NCI-H446 treated with DMSO at 0.1 percent for 48 hours (cell line): ENCODE measurements at regions not wholly inside any gene's neighbourhood (a gene's known extent, or its start where the extent isn't known, plus 50 kb on each side); places are given as distances from the start of the nearest gene placed in this dataset.
"Not testable (repeated sequence)": the region's sequence is repeated elsewhere in the genome, so short reads cannot be mapped to it uniquely, and the experiment has no call there.

Experiments used
- DNase-seq: peaks from one replicate; lab custom pipeline; 2025; lab: John Stamatoyannopoulos, UW

DNA sequence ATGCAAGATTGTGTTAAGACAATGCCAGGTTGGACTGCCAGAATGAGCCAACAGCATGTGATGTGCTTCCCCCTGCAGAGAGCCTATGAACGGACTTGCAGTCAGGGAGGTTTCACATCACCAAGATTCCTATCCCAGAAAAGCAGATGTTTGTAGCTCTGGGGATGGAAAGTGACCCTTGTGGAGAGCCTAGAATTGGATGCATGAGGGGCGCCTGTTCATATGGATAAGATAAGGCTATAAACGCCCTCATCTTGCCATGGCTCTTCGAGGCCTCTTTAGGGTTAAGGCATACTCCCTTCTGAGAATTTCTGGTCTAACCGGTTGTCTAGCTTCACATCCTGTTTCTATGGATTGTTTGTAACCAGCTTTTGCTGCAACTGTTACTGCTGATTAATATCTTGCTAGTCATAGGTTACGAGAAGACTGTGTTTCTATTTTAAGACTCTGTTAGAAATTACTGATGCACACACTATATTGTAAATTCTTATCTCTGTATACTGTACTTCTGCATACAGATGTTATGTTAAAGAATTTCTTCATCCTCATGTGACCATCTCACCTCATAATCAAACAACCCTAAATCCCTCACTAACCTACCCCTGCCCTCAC, 295.8 kb downstream of the PTGER3 start:
- not testable (repeated sequence) for DNase-seq

GRCh38 chr1:70754701-70755100, 292.9 kb downstream of the PTGER3 start:
- no peak for DNase-seq

DNA sequence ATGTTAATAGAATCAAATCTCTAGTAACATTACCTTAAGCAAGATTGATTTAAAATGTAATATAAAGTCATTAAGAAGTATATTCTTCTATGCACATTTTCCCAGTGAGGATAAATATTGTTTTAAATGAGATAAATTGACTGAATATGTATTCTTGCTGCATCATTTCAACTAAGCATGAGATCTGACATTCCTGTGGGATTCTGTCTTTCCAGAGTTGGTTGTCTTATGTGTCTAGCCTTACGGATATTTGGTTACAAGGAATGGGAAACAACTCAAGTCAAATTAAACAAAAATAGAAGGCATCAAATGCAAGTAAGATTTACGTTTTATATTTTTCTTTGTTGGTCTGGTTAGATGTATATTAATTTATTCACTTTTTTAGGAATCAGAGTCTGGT, 287.5 kb downstream of the PTGER3 start:
- DNase-seq, result no peak

DNA sequence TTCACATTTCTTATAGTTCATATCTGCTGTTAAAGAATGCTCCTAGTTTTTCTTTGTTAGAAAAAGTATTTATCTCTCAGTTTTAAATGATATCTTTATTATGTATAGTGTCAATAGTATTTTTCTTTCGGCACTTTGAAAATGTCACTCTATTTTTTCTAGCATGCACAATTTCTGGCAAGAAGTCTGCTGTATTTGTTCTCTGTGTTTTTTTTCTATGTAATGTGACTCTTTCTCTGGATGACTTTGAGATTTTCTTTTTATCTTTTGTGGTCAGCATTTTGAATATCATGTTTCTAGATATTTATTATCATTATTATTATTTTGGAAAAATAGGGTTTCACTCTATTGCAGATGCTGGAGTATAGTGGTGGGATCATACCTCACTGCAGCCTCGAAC, 285.2 kb downstream of the PTGER3 start:
- no peak for DNase-seq

GRCh38 chr1:70764747-70765146, 282.9 kb downstream of the PTGER3 start:
- DNase-seq, result no peak

DNA sequence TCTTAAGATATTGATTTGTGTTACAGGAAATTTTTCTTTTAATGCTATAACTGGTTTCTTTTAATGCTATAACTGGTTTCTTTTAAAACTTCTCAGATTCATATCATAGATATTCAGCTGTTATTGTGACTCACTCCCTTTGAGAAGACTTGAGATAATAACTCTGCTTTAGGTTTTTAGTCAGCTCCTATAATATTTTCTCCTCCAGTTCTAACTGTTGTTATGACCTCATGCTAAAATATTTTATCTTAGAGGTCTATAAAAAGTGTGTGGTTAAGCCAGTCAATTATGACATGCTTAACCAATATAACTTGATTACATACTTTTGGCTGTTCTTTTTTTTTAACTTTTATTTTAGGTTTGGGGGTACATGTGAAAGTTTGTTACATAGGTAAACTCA, 280.2 kb downstream of the PTGER3 start:
- no peak for DNase-seq

DNA sequence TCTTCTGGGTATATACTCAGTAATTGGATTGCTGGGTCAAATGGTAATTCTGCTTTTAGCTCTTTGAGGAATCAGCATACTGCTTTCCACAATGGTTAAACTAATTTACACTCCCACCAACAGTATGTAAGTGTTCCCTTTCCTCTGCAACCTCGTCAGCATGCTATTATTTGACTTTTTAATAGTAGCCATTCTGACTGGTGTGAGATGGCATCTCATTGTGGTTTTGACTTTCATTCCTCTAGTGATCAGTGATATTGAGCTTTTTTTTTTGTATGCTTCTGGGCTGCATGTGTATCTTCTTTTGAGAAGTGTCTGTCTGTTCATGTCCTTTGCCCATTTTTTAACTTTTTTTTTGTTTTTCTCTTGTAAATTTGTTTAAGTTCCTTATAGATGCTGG, 279.4 kb downstream of the PTGER3 start:
- DNase-seq, result no peak

- no peak for DNase-seq
Observed at GRCh38 chr1:70778056-70778762, 269.4 kb downstream of the PTGER3 start.

DNA sequence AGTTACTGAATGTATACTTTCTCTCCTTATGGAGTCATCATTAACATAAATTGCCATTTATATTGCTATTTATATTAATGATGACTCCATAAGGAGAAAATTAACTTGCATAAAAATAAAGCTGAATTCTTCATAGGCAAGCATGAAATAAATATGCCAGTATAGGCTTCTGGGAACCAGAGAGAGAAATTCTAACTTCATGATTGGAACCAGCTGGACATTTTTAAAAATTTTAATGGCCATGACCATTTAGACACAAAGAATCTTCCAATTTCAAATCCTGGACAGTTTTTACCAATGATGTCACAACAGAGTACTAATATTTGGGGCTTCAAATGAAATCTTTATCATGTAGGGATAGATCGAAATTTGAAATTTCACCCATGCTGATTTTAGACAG, 268.7 kb downstream of the PTGER3 start:
- DNase-seq, result no peak

DNA sequence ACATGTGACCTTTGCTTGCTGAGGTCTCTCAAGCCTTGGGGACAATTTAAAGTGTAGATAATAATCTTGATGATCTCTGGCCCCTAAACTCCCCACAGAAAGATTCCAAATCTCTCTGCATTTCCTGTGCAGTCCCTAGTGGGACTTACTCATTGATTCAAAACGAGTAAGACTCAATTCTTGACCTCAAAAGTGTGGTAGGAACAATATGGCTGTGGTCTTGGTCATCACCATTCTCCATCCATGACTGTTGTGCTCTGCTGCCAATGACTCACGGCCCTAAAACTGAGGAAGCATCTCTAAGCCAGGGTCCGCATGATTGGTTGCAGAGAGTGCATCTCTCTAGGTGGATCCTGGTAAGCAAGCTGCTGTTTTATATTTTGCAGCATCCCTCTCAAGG, 268.0 kb downstream of the PTGER3 start:
- no peak for DNase-seq

DNA sequence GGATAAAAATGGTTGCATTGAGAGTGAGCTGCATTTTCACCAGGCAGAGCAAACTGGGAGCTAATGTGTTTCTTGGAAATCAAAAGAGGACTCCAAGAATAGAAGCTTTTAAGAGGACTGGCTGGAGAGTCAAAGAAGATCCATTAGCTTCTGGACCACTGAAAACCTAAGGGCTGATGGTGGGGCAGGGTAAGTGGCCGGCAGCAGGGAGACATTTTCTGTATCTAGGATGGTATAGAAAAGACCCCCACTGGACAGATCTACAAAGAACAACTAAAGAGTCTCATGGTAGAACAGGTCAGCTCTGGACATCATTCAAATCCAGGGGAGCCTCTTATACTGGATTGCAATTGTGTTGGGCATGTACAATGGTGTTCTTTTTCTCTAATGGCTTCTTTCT, 262.3 kb downstream of the PTGER3 start:
- no peak for DNase-seq

DNA sequence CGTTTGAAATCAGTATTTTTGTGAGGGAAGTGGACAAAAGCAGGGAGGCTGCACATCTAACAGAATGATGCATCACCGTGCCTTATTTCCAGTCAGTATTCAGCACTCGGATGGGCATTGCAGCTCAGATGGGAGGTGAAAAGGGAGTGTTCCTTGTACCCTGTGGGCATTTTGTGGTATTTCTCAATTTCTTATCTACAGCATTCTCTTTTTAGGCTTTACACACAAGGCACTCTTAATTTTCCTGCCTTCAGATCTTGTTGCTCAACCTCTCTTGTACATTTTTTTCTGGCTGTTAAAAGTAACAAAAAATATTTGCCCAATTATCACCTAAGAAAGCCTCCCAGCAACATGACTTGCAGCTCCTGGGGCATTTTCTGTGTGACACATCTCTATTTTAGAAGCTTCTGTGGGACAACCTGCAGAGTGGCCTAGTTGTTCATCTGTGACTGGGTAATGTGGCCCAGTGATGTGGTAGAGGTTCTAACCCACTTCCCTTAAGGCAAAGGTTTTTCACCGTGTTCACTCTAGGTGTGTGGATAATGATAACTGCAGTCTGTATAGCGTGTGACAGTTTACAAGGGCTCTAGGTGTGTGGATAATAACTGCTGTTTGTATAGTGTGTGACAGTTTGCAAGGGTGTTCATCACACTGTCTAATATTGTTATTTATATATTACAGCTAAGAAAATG, 257.2 kb downstream of the PTGER3 start:
- no peak for DNase-seq

GRCh38 chr1:70795064-70795463, 252.6 kb downstream of the PTGER3 start:
- not testable (repeated sequence) for DNase-seq

DNA sequence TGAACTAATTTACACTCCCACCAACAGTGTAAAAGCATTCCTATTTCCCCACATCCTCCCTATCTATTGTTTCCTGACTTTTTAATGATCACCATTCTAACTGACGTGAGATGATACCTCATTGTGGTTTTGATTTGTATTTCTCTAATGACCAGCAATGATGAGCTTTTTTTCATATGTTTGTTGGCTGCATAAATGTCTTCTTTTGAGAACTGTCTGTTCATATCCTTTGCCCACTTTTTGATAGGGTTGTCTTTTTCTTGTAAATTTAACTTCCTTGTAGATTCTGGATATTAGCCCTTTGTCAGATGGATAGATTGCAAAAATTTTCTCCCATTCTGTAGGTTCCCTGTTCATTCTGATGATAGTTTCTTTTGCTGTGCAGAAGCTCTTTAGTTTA, 251.3 kb downstream of the PTGER3 start:
- not testable (repeated sequence) for DNase-seq

- DNase-seq, result not testable (repeated sequence)
Observed at GRCh38 chr1:70802625-70803024, 245.0 kb downstream of the PTGER3 start.

DNA sequence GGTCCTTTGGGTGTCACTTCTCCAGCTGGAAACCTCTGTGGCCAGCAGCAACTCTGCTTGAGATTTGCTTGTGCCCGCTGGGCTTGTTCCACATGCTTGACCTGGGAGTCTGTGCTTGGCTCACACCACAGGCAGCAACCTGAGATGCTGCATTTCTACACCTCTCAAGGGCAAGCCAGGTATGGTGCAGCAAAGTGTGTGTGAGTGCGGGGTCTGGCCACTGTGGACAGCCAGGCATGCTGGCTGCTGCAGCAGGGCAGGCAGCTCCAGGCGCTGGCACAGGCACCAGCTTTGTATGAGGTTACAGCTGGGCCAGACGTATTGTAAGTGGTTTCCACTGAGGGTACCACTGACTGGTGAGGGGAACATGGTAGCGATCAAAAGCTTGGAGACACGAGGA, 242.0 kb downstream of the PTGER3 start:
- DNase-seq, result no peak

GRCh38 chr1:70807088-70807664, 240.4 kb downstream of the PTGER3 start:
- no peak for DNase-seq

GRCh38 chr1:70809069-70809468, 238.5 kb downstream of the PTGER3 start:
- DNase-seq, result peak; percentile 86

- DNase-seq, result no peak
Observed at GRCh38 chr1:70811815-70812214, 235.8 kb downstream of the PTGER3 start.

DNA sequence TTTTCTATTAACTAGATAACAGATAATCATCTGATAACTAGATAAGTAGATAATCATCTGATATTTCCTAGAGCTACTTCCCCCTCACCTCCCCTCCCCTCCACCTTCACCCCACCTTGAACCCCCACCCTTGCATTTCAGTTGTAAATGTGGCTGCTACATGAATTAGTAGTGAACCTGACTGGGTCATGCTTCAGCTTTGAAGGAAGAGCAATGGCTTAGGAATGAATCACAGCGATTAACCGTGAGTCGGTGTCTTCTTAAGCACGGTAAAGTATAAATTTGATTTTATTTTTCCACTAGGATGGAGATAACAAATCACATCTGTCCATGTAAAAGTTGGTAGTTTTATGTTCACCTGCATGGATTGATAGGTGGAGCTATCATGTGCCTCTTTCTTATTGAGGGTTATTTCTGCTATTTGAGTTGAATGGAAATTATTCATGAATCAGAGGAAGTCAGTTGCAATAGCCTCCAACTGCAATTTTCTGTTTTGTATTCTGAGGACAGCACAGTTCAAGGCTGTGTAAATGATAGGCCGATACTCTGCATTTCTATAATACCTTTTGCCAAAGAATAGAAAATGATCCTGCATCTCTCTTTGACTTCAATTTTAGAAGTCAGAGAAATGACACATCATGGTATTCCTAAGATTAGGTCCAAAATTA, 235.0 kb downstream of the PTGER3 start:
- DNase-seq, result no peak

- no peak for DNase-seq
Observed at GRCh38 chr1:70818401-70818800, 229.2 kb downstream of the PTGER3 start.

- DNase-seq, result no peak
Observed at GRCh38 chr1:70819231-70819630, 228.4 kb downstream of the PTGER3 start.
